OCI-LY3 (cell line): ENCODE measurements at regions not wholly inside any gene's neighbourhood (a gene's known extent, or its start where the extent isn't known, plus 50 kb on each side); places are given as distances from the start of the nearest gene placed in this dataset.

ENCODE experiments used
- EZH2phosphoT487 ChIP-seq: fragments of 200-600 bp; shearing (Covaris generic); IDR thresholded peaks from 2 replicates; pipeline ENCODE4 v1.6.1; 2018; ENCODE audit warnings: antibody characterized with exemption, mixed run types, low read depth
- TF ChIP-seq, protein P1 (sequence below): fragments of 200-600, 300-600 bp; sonication (generic); IDR thresholded peaks from 2 replicates; pipeline ENCODE4 v1.5.1; 2014; ENCODE audit warnings: antibody characterized with exemption, low read length, low read depth

DNA sequence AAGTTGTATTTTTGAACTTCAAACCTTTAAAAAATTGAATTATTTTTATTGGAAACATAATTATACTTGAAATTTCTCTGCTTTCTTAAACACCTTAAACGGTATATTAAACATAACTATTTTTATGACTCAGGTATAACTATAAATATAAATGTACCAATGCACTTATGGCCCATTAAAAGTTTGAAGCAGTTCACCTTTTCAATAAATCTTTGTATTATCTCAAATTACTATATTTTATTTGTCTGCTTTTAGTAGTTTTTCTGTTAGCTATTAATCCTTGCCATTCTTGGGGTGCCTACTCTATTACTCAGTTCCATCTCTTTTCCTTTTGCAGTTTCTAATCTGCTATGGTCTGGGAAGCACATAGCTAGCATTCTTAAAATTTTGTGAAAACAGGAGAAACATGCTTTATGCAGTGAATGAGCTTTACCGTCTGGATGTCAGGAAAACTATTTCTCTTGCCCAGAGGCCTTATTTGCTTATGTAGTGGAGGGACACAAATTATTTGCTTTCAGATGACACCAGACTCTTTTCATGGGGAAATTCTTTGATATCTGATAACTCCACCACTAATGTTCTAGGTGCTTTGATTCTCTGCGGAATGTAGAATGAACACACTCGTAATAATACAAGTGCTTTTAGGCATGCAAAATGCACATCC, 378.9 kb upstream of the CITED2 start:
- TF ChIP-seq, protein P1, sequence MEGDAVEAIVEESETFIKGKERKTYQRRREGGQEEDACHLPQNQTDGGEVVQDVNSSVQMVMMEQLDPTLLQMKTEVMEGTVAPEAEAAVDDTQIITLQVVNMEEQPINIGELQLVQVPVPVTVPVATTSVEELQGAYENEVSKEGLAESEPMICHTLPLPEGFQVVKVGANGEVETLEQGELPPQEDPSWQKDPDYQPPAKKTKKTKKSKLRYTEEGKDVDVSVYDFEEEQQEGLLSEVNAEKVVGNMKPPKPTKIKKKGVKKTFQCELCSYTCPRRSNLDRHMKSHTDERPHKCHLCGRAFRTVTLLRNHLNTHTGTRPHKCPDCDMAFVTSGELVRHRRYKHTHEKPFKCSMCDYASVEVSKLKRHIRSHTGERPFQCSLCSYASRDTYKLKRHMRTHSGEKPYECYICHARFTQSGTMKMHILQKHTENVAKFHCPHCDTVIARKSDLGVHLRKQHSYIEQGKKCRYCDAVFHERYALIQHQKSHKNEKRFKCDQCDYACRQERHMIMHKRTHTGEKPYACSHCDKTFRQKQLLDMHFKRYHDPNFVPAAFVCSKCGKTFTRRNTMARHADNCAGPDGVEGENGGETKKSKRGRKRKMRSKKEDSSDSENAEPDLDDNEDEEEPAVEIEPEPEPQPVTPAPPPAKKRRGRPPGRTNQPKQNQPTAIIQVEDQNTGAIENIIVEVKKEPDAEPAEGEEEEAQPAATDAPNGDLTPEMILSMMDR = no peak
- no peak for TF ChIP-seq EZH2phosphoT487
